H1 (cell line): ENCODE measurements at regions not wholly inside any gene's neighbourhood (a gene's known extent, or its start where the extent isn't known, plus 50 kb on each side); places are given as distances from the start of the nearest gene placed in this dataset.

Experiments
- CTCF ChIA-PET: fragments of 300-600 bp; sonication (Branson Sonifier 250); formaldehyde crosslinking; loops from one replicate; lab custom pipeline; 2021; ENCODE audit not compliant: partially characterized antibody; lab: Charles Lee
- POLR2A ChIA-PET: fragments of 300-600 bp; sonication (Branson Sonifier 250); formaldehyde crosslinking; loops from one replicate; lab custom pipeline; 2021; ENCODE audit warnings: inconsistent platforms; ENCODE audit not compliant: partially characterized antibody; lab: Charles Lee
- DNase-seq, 2 experiments: peaks; one replicate each; pipeline versions ENCODE4 v3.0.0 to v3.0.0-alpha.2; 2010 to 2022; ENCODE audit warnings: low spot score in 2 of 2, low read depth in 1 of 2, mixed read lengths in 1 of 2
- FAIRE-seq: peaks from 2 replicates; lab custom pipeline; 2011; peaks lifted over from hg19 to GRCh38; lab: Jason Lieb, UNC
- H2AFZ ChIP-seq: 2 replicates; pipeline ENCODE4 v1.8.1; 2012; ENCODE audit warnings: low read length, inconsistent platforms
- H2AK5ac ChIP-seq: 2 replicates; pipeline ENCODE4 v1.6.1; 2013; ENCODE audit warnings: low read depth, low read length
- H2BK120ac ChIP-seq: replicated peaks from 2 replicates; pipeline ENCODE3; 2013; ENCODE audit warnings: low read depth, low read length, inconsistent platforms
- H2BK12ac ChIP-seq: 2 replicates; pipeline ENCODE4 v1.6.1; 2013; ENCODE audit warnings: low read depth, low read length
- H2BK15ac ChIP-seq: 2 replicates; pipeline ENCODE4 v1.6.1; 2013; ENCODE audit warnings: low read length
- H2BK20ac ChIP-seq: 2 replicates; pipeline ENCODE4 v1.6.1; 2013; ENCODE audit warnings: low read length
- H2BK5ac ChIP-seq: 2 replicates; pipeline ENCODE4 v1.6.1; 2013; ENCODE audit warnings: low read depth, low read length
- H3K14ac ChIP-seq: 2 replicates; pipeline ENCODE4 v1.6.1; 2013; ENCODE audit warnings: inconsistent platforms; ENCODE audit not compliant: insufficient read length
- H3K18ac ChIP-seq: 2 replicates; pipeline ENCODE4 v1.6.1; 2013; ENCODE audit warnings: low read length; ENCODE audit errors: extremely low read depth
- H3K23ac ChIP-seq: 2 replicates; pipeline ENCODE4 v1.6.1; 2013; ENCODE audit warnings: inconsistent platforms; ENCODE audit not compliant: insufficient read length
- H3K23me2 ChIP-seq: 2 replicates; pipeline ENCODE4 v1.6.1; 2013; ENCODE audit warnings: low read depth, low read length
- H3K27ac ChIP-seq: 2 replicates; pipeline ENCODE4 v1.6.1; 2011; ENCODE audit warnings: low read depth, low read length, inconsistent platforms
- H3K27me3 ChIP-seq, 4 experiments: replicated peaks in 1 of 4; 1 replicate in 1 of 4; 2 replicates in 3 of 4; pipeline versions ENCODE4 v1.6.1 to v1.8.1; 2011 to 2013; ENCODE audit warnings: low read length in 3 of 4, mild to moderate bottlenecking in 3 of 4, inconsistent platforms in 2 of 4, mixed read lengths in 2 of 4, moderate library complexity in 1 of 4; ENCODE audit not compliant: control insufficient read depth in 3 of 4, insufficient read depth in 3 of 4; ENCODE audit errors: extremely low read depth in 1 of 4
- H3K36me3 ChIP-seq, 4 experiments: 2 replicates each; pipeline versions ENCODE4 v1.6.1 to v1.8.1; 2011 to 2013; ENCODE audit warnings: mild to moderate bottlenecking in 4 of 4, low read length in 3 of 4, moderate library complexity in 2 of 4, control low read depth in 1 of 4, inconsistent platforms in 1 of 4; ENCODE audit not compliant: insufficient read depth in 4 of 4, control insufficient read depth in 2 of 4
- H3K4ac ChIP-seq: replicated peaks from 2 replicates; pipeline ENCODE3; 2013; ENCODE audit warnings: low read length, low read depth, mixed read lengths, inconsistent platforms; ENCODE audit not compliant: insufficient read length
- H3K4me1 ChIP-seq, 4 experiments: replicated peaks in 1 of 4; 1 replicate in 1 of 4; 2 replicates in 3 of 4; pipeline versions ENCODE4 v1.6.1 to v1.8.1; 2011 to 2013; ENCODE audit warnings: low read length in 3 of 4, inconsistent platforms in 2 of 4, mixed read lengths in 1 of 4; ENCODE audit not compliant: insufficient read depth in 4 of 4, control insufficient read depth in 3 of 4
- H3K4me2 ChIP-seq, 2 experiments: 2 replicates each; pipeline versions ENCODE4 v1.6.1 to v1.8.1; 2011 to 2013; ENCODE audit warnings: low read depth in 2 of 2, low read length in 2 of 2, control low read depth in 1 of 2, inconsistent platforms in 1 of 2, mild to moderate bottlenecking in 1 of 2; ENCODE audit not compliant: insufficient read depth in 1 of 2
- H3K4me3 ChIP-seq, 4 experiments: fragments of 200-600, 300-600 bp in 1 of 4; sonication (generic), shearing (Covaris generic), sonication (Bioruptor Twin) in 1 of 4; 2 replicates each; pipeline versions ENCODE4 v1.5.1 to v1.8.1; 2011 to 2016; ENCODE audit warnings: low read length in 4 of 4, low read depth in 3 of 4, control low read depth in 2 of 4, inconsistent platforms in 2 of 4, mild to moderate bottlenecking in 2 of 4, mixed read lengths in 1 of 4, moderate library complexity in 1 of 4; ENCODE audit not compliant: insufficient read depth in 2 of 4; ENCODE audit errors: extremely low read depth in 1 of 4
- H3K56ac ChIP-seq: replicated peaks from 2 replicates; pipeline ENCODE3; 2013; ENCODE audit warnings: low read depth, mild to moderate bottlenecking, mixed read lengths, low read length, inconsistent platforms; ENCODE audit not compliant: insufficient read length
- H3K79me1 ChIP-seq: 2 replicates; pipeline ENCODE4 v1.6.1; 2013; ENCODE audit warnings: low read depth, low read length, control low read depth
- H3K79me2 ChIP-seq, 2 experiments: 2 replicates each; pipeline versions ENCODE4 v1.6.1 to v1.8.1; 2012 to 2013; ENCODE audit warnings: low read length in 2 of 2, mild to moderate bottlenecking in 2 of 2, inconsistent platforms in 1 of 2; ENCODE audit not compliant: insufficient read depth in 2 of 2, control insufficient read depth in 1 of 2
- H3K9ac ChIP-seq, 4 experiments: replicated peaks in 1 of 4; 1 replicate in 1 of 4; 2 replicates in 3 of 4; pipeline versions ENCODE4 v1.6.1 to v1.8.1; 2011 to 2013; ENCODE audit warnings: low read depth in 3 of 4, low read length in 3 of 4, control low read depth in 2 of 4, mild to moderate bottlenecking in 2 of 4, moderate library complexity in 2 of 4, inconsistent platforms in 1 of 4; ENCODE audit errors: extremely low read depth in 1 of 4
- H3K9me3 ChIP-seq, 2 experiments: 2 replicates each; pipeline versions ENCODE4 v1.6.1 to v1.8.1; 2012 to 2013; ENCODE audit warnings: mild to moderate bottlenecking in 2 of 2, moderate library complexity in 2 of 2, control low read depth in 1 of 2, inconsistent platforms in 1 of 2, low read depth in 1 of 2, low read length in 1 of 2, mixed read lengths in 1 of 2; ENCODE audit not compliant: insufficient read depth in 2 of 2
- H4K20me1 ChIP-seq, 2 experiments: replicated peaks in 1 of 2; 2 replicates each; pipeline versions ENCODE3 to v1.8.1; 2011 to 2013; ENCODE audit warnings: inconsistent platforms in 2 of 2, low read length in 2 of 2, mild to moderate bottlenecking in 1 of 2; ENCODE audit not compliant: insufficient read depth in 2 of 2, control insufficient read depth in 1 of 2
- H4K5ac ChIP-seq: 2 replicates; pipeline ENCODE4 v1.6.1; 2013; ENCODE audit warnings: low read length, low read depth, mixed read lengths, inconsistent platforms; ENCODE audit not compliant: insufficient read length
- H4K8ac ChIP-seq: 2 replicates; pipeline ENCODE4 v1.8.0; 2013; ENCODE audit warnings: mild to moderate bottlenecking, moderate library complexity, low read length, inconsistent platforms; ENCODE audit not compliant: insufficient read depth; ENCODE audit errors: extremely low read depth
- H4K91ac ChIP-seq: replicated peaks from 2 replicates; pipeline ENCODE3; 2013; ENCODE audit warnings: low read length, mixed read lengths, inconsistent platforms; ENCODE audit not compliant: insufficient read length
- GABPA ChIP-seq: IDR thresholded peaks from 2 replicates; pipeline ENCODE4 v1.6.1; 2011; ENCODE audit warnings: mild to moderate bottlenecking, low read length, moderate library complexity, borderline replicate concordance; ENCODE audit not compliant: insufficient read depth
- TF ChIP-seq, protein P1 (sequence below): fragments of 300-600 bp; sonication (generic); IDR thresholded peaks from 2 replicates; pipeline ENCODE4 v1.7.1; 2012; ENCODE audit warnings: low read length, moderate library complexity, mild to moderate bottlenecking, inconsistent platforms; ENCODE audit not compliant: insufficient replicate concordance

DNA sequence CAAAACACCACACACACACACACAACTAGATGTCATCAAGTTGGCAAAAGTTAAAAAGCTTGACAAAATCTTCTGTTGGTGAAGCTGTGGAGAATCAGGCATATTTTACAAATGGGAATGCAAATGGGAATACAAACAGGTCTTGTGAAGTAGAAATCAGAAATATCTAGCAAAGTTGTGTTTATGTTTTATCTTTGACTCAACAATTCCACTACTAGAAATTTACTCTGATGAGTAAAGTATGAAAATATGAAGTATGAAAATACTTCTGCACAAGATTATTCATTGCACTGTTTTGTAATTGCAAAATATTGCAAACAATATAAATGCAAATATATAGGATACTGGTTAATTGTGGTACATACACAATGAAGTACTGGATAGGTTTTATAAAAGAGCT is 1166.0 kb upstream of the GJE1 start:
- Histone ChIP-seq H2AFZ (no peak overlapping the region), H2BK15ac (no peak overlapping the region), H3K9me3 (no peaks in the 10 kb centered on the region), H3K56ac (no peak overlapping the region), H3K4me2 (no peak overlapping the region), H3K27me3 (no peaks in the 10 kb centered on the region), H3K14ac (no peak overlapping the region), H4K5ac (no peak overlapping the region), H4K8ac (no peak overlapping the region), H3K79me1 (no peaks in the 10 kb centered on the region), H3K23ac (no peak overlapping the region), H2BK120ac (no peak overlapping the region), H3K23me2 (no peaks in the 10 kb centered on the region; the same call in 1 of the 2 replicates), H2BK5ac (no peak overlapping the region), H3K9ac (no peak overlapping the region), H4K20me1 (no peaks in the 10 kb centered on the region), H3K4ac (no peak overlapping the region), H3K27ac (no peak overlapping the region), H3K18ac (no peak overlapping the region), H3K4me3 (no peak overlapping the region), H2BK20ac (no peak overlapping the region), H3K4me1 (no peaks in the 10 kb centered on the region), H2BK12ac (no peak overlapping the region), H3K79me2 (no peaks in the 10 kb centered on the region), H2AK5ac (no peak overlapping the region), H4K91ac (no peak overlapping the region), H3K36me3 (no peaks in the 10 kb centered on the region)
- DNase-seq: no peak
- FAIRE-seq: no peak
- ChIA-PET POLR2A (no interaction called here), CTCF (no interaction called here)
- TF ChIP-seq, protein P1, sequence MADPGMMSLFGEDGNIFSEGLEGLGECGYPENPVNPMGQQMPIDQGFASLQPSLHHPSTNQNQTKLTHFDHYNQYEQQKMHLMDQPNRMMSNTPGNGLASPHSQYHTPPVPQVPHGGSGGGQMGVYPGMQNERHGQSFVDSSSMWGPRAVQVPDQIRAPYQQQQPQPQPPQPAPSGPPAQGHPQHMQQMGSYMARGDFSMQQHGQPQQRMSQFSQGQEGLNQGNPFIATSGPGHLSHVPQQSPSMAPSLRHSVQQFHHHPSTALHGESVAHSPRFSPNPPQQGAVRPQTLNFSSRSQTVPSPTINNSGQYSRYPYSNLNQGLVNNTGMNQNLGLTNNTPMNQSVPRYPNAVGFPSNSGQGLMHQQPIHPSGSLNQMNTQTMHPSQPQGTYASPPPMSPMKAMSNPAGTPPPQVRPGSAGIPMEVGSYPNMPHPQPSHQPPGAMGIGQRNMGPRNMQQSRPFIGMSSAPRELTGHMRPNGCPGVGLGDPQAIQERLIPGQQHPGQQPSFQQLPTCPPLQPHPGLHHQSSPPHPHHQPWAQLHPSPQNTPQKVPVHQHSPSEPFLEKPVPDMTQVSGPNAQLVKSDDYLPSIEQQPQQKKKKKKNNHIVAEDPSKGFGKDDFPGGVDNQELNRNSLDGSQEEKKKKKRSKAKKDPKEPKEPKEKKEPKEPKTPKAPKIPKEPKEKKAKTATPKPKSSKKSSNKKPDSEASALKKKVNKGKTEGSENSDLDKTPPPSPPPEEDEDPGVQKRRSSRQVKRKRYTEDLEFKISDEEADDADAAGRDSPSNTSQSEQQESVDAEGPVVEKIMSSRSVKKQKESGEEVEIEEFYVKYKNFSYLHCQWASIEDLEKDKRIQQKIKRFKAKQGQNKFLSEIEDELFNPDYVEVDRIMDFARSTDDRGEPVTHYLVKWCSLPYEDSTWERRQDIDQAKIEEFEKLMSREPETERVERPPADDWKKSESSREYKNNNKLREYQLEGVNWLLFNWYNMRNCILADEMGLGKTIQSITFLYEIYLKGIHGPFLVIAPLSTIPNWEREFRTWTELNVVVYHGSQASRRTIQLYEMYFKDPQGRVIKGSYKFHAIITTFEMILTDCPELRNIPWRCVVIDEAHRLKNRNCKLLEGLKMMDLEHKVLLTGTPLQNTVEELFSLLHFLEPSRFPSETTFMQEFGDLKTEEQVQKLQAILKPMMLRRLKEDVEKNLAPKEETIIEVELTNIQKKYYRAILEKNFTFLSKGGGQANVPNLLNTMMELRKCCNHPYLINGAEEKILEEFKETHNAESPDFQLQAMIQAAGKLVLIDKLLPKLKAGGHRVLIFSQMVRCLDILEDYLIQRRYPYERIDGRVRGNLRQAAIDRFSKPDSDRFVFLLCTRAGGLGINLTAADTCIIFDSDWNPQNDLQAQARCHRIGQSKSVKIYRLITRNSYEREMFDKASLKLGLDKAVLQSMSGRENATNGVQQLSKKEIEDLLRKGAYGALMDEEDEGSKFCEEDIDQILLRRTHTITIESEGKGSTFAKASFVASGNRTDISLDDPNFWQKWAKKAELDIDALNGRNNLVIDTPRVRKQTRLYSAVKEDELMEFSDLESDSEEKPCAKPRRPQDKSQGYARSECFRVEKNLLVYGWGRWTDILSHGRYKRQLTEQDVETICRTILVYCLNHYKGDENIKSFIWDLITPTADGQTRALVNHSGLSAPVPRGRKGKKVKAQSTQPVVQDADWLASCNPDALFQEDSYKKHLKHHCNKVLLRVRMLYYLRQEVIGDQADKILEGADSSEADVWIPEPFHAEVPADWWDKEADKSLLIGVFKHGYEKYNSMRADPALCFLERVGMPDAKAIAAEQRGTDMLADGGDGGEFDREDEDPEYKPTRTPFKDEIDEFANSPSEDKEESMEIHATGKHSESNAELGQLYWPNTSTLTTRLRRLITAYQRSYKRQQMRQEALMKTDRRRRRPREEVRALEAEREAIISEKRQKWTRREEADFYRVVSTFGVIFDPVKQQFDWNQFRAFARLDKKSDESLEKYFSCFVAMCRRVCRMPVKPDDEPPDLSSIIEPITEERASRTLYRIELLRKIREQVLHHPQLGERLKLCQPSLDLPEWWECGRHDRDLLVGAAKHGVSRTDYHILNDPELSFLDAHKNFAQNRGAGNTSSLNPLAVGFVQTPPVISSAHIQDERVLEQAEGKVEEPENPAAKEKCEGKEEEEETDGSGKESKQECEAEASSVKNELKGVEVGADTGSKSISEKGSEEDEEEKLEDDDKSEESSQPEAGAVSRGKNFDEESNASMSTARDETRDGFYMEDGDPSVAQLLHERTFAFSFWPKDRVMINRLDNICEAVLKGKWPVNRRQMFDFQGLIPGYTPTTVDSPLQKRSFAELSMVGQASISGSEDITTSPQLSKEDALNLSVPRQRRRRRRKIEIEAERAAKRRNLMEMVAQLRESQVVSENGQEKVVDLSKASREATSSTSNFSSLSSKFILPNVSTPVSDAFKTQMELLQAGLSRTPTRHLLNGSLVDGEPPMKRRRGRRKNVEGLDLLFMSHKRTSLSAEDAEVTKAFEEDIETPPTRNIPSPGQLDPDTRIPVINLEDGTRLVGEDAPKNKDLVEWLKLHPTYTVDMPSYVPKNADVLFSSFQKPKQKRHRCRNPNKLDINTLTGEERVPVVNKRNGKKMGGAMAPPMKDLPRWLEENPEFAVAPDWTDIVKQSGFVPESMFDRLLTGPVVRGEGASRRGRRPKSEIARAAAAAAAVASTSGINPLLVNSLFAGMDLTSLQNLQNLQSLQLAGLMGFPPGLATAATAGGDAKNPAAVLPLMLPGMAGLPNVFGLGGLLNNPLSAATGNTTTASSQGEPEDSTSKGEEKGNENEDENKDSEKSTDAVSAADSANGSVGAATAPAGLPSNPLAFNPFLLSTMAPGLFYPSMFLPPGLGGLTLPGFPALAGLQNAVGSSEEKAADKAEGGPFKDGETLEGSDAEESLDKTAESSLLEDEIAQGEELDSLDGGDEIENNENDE: no peak
- no peak for TF ChIP-seq GABPA
